ENCODE measurements at regions not wholly inside any gene's neighbourhood (a gene's known extent, or its start where the extent isn't known, plus 50 kb on each side); places are given as distances from the start of the nearest gene placed in this dataset.

DNA sequence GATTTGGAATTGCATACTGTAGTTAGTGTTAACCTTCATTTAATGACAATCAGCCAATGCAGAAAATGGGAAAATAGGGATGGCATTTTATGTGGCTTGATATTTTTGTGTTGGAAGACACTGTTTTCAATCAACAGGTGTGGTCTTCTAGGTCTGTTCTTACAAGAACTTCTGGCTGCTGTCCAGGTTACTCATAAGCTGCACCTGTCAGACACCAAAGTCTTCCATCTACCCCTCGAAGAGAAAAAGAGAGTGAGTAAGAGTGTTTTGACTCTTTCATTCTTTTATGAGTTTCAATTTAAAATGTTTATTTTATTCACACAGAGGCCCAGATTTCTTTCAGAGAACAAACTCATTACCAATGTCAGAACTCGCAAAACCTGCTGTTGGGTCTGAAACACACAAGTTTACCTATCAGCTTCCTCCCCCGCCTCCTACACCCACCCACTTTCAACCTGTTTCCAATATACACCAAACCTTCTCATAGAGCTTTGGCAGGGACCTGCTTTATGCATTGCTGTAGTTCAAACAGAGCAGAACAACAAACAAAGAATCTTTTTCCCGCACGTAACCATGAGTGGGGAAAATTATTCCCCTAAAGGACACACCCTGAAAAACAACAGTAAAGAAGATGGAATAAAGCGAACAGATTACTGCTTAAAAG lies 767.7 kb upstream of the ALCAM start:
- TF ChIP-seq, protein P1, sequence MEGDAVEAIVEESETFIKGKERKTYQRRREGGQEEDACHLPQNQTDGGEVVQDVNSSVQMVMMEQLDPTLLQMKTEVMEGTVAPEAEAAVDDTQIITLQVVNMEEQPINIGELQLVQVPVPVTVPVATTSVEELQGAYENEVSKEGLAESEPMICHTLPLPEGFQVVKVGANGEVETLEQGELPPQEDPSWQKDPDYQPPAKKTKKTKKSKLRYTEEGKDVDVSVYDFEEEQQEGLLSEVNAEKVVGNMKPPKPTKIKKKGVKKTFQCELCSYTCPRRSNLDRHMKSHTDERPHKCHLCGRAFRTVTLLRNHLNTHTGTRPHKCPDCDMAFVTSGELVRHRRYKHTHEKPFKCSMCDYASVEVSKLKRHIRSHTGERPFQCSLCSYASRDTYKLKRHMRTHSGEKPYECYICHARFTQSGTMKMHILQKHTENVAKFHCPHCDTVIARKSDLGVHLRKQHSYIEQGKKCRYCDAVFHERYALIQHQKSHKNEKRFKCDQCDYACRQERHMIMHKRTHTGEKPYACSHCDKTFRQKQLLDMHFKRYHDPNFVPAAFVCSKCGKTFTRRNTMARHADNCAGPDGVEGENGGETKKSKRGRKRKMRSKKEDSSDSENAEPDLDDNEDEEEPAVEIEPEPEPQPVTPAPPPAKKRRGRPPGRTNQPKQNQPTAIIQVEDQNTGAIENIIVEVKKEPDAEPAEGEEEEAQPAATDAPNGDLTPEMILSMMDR (IDR thresholded peaks at IDR 0.05; ENCODE audit: low read depth, low read length): no peak
- TF ChIP-seq POLR2A (IDR thresholded peaks at IDR 0.05; ENCODE audit: extremely low read depth, insufficient read length): no peak
- TF ChIP-seq, protein P2, sequence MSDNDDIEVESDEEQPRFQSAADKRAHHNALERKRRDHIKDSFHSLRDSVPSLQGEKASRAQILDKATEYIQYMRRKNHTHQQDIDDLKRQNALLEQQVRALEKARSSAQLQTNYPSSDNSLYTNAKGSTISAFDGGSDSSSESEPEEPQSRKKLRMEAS (IDR thresholded peaks at IDR 0.05; ENCODE audit: low read depth, low read length): no peak
- TF ChIP-seq MYC (IDR thresholded peaks at IDR 0.05; ENCODE audit: low read depth, low read length): no peak

Data from NB4 (cell line).